LNCaP clone FGC (cell line): ENCODE measurements at regions not wholly inside any gene's neighbourhood (a gene's known extent, or its start where the extent isn't known, plus 50 kb on each side); places are given as distances from the start of the nearest gene placed in this dataset.

ENCODE experiments used
- DNase-seq: peaks from one replicate; pipeline ENCODE4 v3.0.0-alpha.2; 2011; ENCODE audit warnings: low read depth
- H3K4me3 ChIP-seq: 2 replicates; pipeline ENCODE4 v1.5.1; 2011; ENCODE audit warnings: mild to moderate bottlenecking, low read depth, low read length, control low read depth
- CTCF ChIP-seq: IDR thresholded peaks from 2 replicates; pipeline ENCODE4 v1.5.1; 2012; ENCODE audit warnings: mild to moderate bottlenecking; ENCODE audit not compliant: control insufficient read depth, insufficient read depth; ENCODE audit errors: extremely low read depth

DNA sequence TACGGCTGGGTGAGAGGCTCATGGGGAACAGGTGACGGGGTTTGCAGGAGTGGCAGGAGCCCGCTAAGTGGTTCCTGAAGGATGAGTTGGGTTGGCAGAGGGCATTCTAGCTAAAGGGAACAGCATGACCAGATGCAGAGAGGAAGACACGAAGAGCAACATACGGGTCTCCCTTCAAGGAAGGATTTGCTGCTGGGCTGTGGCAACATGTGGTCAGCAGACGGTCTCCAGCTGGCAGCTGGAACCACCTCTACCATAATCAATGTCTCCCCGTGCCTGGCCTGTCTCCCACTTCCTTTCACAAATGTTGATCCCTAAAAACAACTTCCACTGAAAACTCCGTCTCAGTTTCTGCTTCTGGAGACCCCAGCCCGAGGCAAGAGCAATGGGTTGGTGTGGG is 80.6 kb upstream of the SULF2 start:
- TF ChIP-seq CTCF: no peak
- H3K4me3 ChIP-seq: no peak overlapping the region
- DNase-seq: no peak

GRCh38 chr20:47865451-47865850 is 80.2 kb upstream of the SULF2 start:
- H3K4me3 ChIP-seq: no peak overlapping the region
- no peak for TF ChIP-seq CTCF
- DNase-seq: no peak

GRCh38 chr20:47863981-47864380 is 78.7 kb upstream of the SULF2 start:
- no peak overlapping the region for H3K4me3 ChIP-seq
- DNase-seq: no peak
- no peak for TF ChIP-seq CTCF

DNA sequence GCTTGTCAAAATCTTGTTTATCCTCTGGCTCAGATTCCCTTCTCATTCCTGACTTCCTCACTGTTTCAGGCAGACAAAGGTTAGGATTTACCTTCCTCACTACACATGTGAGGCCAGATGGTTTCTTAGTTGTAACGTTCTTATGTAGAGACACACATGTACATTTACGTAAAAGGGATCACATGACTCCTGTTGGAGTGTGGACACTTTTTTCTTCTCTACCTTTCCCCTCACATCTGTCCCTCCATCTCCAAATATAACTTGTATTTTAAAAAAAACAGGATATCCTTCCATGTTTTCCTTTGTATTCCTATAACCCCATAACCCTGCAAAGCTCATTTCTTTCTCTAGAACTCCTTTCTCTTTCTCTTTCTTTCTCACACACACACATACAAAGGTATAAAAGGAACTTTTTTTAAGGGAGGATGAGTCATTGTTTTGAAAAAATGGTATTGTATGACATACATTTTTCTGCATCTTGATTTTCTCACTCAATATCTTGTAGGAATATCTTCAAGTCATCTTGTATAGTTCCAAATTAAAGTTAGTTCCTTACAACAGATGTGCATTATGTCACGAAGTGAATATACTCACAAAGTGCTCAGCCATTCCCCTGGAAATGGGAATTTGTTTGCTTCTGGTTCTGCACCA is 78.2 kb upstream of the SULF2 start:
- TF ChIP-seq CTCF: no peak
- no peak for DNase-seq
- H3K4me3 ChIP-seq: no peak overlapping the region

GRCh38 chr20:47862574-47863240 is 77.4 kb upstream of the SULF2 start:
- TF ChIP-seq CTCF: no peak
- no peak for DNase-seq
- H3K4me3 ChIP-seq: no peak overlapping the region

- TF ChIP-seq CTCF: no peak
- DNase-seq: no peak
- H3K4me3 ChIP-seq: no peak overlapping the region
Measured at GRCh38 chr20:47861116-47861515, 75.8 kb upstream of the SULF2 start.
